Loucy (cell line): ENCODE measurements at regions not wholly inside any gene's neighbourhood (a gene's known extent, or its start where the extent isn't known, plus 50 kb on each side); places are given as distances from the start of the nearest gene placed in this dataset.

Experiments
- CTCF ChIP-seq: fragments of 200-600 bp; sonication (generic); conservative IDR thresholded peaks from 2 replicates; pipeline ENCODE4 v1.5.1; 2014; ENCODE audit warnings: mild to moderate bottlenecking, antibody characterized with exemption, low read length
- EZH2phosphoT487 ChIP-seq: fragments of 200-600 bp; IDR thresholded peaks from 2 replicates; pipeline ENCODE4 v1.6.1; 2018; ENCODE audit warnings: antibody characterized with exemption, mild to moderate bottlenecking, moderate library complexity, borderline replicate concordance

- TF ChIP-seq CTCF = no peak
- no peak for TF ChIP-seq EZH2phosphoT487
These were observed 1160.2 kb downstream of the TMEM121 start for GRCh38 chr14:106686533-106686932.
